K562 (cell line): ENCODE measurements at regions not wholly inside any gene's neighbourhood (a gene's known extent, or its start where the extent isn't known, plus 50 kb on each side); places are given as distances from the start of the nearest gene placed in this dataset.

Experiments used
- CEBPB ChIP-seq: fragments of 450-650 bp; IDR thresholded peaks from 2 replicates; pipeline ENCODE4 v1.6.1; 2016; ENCODE audit warnings: missing genetic modification characterization, missing compliant biosample characterization
- FOSL1 ChIP-seq: fragments of 200-800 bp; sonication (Bioruptor generic); conservative IDR thresholded peaks from 2 replicates; pipeline ENCODE4 v1.6.1; 2016; ENCODE audit warnings: missing genetic modification characterization, missing compliant biosample characterization
- HCFC1 ChIP-seq: IDR thresholded peaks from 2 replicates; pipeline ENCODE4 v1.6.1; 2012; ENCODE audit warnings: low read depth, low read length, improper control_type of control experiment
- HNRNPLL ChIP-seq: fragments of 200-400 bp; formaldehyde crosslinking; IDR thresholded peaks from 2 replicates; pipeline ENCODE4 v1.6.1; 2017; ENCODE audit warnings: low read length, low read depth, mild to moderate bottlenecking; ENCODE audit not compliant: poor library complexity, severe bottlenecking
- SP2 ChIP-seq: IDR thresholded peaks from 2 replicates; pipeline ENCODE4 v1.6.1; 2011; ENCODE audit warnings: mild to moderate bottlenecking, low read depth, low read length, moderate library complexity; ENCODE audit not compliant: poor library complexity, severe bottlenecking; ENCODE audit errors: extremely low read depth
- TF ChIP-seq, protein P1 (sequence below): fragments of 450-650 bp; IDR thresholded peaks from 2 replicates; pipeline ENCODE4 v1.6.1; 2016; ENCODE audit warnings: antibody characterized with exemption
- TF ChIP-seq, protein P2 (sequence below): sonication (generic); formaldehyde crosslinking; IDR thresholded peaks from 2 replicates; pipeline ENCODE4 v1.5.0; 2020; ENCODE audit warnings: missing genetic modification reagents

DNA sequence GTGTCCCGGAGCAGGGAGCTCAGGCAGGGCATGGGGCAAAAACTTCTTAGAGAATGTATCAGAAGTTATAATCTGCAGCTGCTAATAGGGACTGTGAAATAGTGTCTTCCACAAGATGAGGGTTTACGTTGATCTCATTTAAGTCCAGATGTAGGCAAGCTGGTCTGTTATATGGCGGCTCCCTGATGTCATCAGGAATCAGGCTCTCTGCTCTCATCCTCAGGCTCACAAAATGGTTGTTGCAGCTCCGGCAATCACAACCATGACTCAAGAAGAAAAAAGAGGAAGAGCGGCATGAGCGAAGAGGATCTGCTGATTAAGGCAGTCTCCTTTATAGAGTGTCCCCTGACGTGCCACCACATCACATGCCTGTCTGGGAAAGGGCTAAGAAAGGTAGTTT lies 191.3 kb downstream of the KLF5 start:
- TF ChIP-seq HCFC1, result no peak
- no peak for TF ChIP-seq HNRNPLL
- no peak for TF ChIP-seq FOSL1 (tag)
- TF ChIP-seq SP2, result no peak
- TF ChIP-seq, protein P1, sequence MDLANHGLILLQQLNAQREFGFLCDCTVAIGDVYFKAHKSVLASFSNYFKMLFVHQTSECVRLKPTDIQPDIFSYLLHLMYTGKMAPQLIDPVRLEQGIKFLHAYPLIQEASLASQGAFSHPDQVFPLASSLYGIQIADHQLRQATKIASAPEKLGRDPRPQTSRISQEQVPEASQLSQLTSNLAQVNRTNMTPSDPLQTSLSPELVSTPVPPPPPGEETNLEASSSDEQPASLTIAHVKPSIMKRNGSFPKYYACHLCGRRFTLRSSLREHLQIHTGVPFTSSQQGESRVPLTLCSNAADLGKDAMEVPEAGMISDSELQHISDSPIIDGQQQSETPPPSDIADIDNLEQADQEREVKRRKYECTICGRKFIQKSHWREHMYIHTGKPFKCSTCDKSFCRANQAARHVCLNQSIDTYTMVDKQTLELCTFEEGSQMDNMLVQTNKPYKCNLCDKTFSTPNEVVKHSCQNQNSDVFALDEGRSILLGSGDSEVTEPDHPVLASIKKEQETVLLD, result no peak
- TF ChIP-seq, protein P2, sequence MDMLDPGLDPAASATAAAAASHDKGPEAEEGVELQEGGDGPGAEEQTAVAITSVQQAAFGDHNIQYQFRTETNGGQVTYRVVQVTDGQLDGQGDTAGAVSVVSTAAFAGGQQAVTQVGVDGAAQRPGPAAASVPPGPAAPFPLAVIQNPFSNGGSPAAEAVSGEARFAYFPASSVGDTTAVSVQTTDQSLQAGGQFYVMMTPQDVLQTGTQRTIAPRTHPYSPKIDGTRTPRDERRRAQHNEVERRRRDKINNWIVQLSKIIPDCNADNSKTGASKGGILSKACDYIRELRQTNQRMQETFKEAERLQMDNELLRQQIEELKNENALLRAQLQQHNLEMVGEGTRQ (CRISPR knock-in tag), result no peak
- no peak for TF ChIP-seq CEBPB (tag)
